ENCODE measurements at regions not wholly inside any gene's neighbourhood (a gene's known extent, or its start where the extent isn't known, plus 50 kb on each side); places are given as distances from the start of the nearest gene placed in this dataset.
"Not testable (repeated sequence)": the region's sequence is repeated elsewhere in the genome, so short reads cannot be mapped to it uniquely, and the experiment has no call there.

DNA sequence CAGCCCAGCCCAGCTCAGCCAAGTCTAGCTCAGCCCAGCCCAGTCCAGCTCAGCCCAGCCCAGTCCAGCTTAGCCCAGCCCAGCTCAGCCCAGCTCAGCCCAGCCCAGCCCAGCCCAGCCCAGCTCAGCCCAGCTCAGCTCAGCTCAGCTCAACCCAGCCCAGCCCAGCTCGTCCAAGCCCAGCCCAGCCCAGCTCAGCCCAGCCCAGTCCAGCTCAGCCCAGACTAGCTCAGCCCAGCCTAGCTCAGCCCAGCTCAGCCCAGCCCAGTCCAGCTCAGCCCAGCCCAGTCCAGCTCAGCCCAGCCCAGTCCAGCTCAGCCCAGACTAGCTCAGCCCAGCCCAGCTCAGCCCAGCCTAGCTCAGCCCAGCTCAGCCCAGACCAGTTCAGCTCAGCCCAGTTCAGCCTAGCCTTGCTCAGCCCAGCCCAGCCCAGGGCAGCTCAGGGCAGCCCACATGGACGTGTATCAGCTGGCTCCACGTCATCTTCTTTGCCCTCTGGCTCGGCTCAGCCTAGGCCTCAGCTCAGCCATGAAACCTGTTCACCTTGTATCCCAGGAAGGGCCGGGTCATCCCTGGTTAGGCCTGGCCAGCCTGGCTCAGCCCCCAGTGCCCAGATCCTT is 185.6 kb downstream of the TMEM121 start:
- no peak for ATAC-seq
- H3K4me1 Mint-ChIP-seq (ENCODE audit: low read depth) = no peaks in the 10 kb centered on the region

DNA sequence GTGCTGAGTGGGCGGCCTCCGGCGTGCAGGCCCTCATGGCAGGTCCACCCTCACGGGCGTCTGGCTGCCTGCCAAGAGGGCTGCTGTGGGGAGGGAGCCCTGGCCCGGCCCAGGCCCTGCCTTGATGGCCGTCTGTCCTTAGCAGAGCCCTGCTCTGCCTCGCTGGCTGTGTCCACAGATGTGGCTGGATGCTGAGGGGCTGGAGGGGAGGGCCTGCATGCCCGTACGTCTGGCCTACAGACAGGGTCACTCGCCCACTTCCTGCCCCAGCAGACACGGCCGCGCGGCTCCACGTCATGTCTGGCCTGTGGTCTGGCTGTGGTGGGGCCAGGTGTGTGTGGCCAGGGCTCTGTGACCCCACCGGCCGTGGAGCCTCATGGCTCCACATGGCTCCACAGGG is 186.3 kb downstream of the TMEM121 start:
- H3K36me3 Mint-ChIP-seq (ENCODE audit: low read depth); H3K4me3 Mint-ChIP-seq; H3K4me1 Mint-ChIP-seq (ENCODE audit: low read depth); DNase-seq; H3K9me3 Mint-ChIP-seq (ENCODE audit: insufficient read depth); H3K27ac Mint-ChIP-seq; H3K27me3 Mint-ChIP-seq (ENCODE audit: low read depth); ATAC-seq; CTCF ChIA-PET; POLR2A ChIA-PET: not testable (repeated sequence)

More for the DNA sequence above, 185.6 kb downstream of the TMEM121 start:
- Mint-ChIP-seq H3K36me3 (ENCODE audit: low read depth) (no peaks in the 10 kb centered on the region), H3K27me3 (ENCODE audit: low read depth) (no peaks in the 10 kb centered on the region), H3K9me3 (ENCODE audit: insufficient read depth) (no peaks in the 10 kb centered on the region), H3K27ac (no peak overlapping the region), H3K4me3 (no peak overlapping the region)
- ChIA-PET CTCF (no interaction called here), POLR2A (no interaction called here)
- DNase-seq = no peak

DNA sequence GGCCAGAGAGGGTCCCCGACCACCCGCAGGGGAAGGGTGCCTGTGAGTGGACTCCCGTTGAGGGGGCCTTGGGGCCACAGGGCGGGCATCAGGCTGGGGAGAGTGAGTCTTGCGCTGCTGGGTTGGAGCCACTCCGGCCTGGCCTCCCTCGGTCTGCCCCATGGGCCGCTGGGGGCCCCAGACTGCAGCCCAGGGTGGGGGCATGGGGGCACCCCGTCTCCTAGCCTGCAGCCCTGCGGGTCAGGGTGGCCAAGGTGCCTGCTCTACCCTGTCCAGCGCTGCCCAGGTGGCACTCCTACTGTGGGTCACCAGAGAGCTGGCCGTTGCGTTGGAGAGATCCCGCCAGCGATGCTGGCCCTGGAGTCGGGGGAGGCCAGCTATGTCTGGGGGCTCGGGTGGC is 186.8 kb downstream of the TMEM121 start:
- CTCF ChIA-PET; DNase-seq; H3K27ac Mint-ChIP-seq; H3K9me3 Mint-ChIP-seq (ENCODE audit: insufficient read depth); H3K4me1 Mint-ChIP-seq (ENCODE audit: low read depth); POLR2A ChIA-PET; H3K27me3 Mint-ChIP-seq (ENCODE audit: low read depth); ATAC-seq; H3K4me3 Mint-ChIP-seq; H3K36me3 Mint-ChIP-seq (ENCODE audit: low read depth): not testable (repeated sequence)

DNA sequence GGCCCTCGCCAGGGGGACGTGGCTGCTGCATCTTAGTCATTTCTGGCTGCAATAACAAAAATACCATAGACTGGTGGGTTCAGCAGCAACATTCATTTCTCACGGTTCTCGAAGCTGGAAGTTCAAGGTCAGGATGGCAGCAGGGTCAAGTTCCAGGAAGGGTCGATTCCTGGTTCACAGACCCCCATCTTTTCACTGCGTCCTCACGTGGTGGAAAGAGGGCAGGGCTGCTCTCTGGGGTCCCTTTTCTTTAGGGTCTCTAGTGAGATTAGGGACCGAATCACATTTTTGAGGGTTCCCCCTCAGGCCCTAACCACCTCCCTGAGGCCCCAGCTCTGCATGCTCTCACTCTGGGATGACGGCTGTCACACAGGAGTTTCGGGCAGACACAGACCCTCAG is 187.5 kb downstream of the TMEM121 start:
- H3K4me1 Mint-ChIP-seq (ENCODE audit: low read depth); H3K36me3 Mint-ChIP-seq (ENCODE audit: low read depth); H3K9me3 Mint-ChIP-seq (ENCODE audit: insufficient read depth); H3K4me3 Mint-ChIP-seq; CTCF ChIA-PET; H3K27me3 Mint-ChIP-seq (ENCODE audit: low read depth); POLR2A ChIA-PET; H3K27ac Mint-ChIP-seq; ATAC-seq; DNase-seq: not testable (repeated sequence)

DNA sequence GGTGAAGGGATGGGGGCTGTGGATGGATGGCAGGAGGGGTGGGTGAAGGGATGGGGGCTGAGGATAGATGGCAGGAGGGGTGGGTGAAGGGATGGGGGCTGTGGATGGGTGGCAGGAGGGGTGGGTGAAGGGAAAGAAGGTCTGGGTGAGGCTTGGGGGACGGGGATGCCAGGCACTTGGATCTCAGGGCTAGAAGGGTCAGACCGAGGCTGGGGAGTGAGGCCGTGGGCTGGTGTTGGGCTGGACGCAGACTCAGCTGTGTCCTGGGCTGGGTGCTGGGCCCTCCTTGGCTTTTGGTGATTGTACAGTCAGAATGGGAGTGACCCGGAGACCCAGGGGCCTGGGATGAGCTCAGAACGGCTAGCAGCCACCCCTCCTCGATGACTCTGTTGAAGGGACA is 192.4 kb downstream of the TMEM121 start:
- H3K4me3 Mint-ChIP-seq; CTCF ChIA-PET; H3K27me3 Mint-ChIP-seq (ENCODE audit: low read depth); H3K36me3 Mint-ChIP-seq (ENCODE audit: low read depth); DNase-seq; H3K9me3 Mint-ChIP-seq (ENCODE audit: insufficient read depth); ATAC-seq; POLR2A ChIA-PET; H3K4me1 Mint-ChIP-seq (ENCODE audit: low read depth); H3K27ac Mint-ChIP-seq: not testable (repeated sequence)

DNA sequence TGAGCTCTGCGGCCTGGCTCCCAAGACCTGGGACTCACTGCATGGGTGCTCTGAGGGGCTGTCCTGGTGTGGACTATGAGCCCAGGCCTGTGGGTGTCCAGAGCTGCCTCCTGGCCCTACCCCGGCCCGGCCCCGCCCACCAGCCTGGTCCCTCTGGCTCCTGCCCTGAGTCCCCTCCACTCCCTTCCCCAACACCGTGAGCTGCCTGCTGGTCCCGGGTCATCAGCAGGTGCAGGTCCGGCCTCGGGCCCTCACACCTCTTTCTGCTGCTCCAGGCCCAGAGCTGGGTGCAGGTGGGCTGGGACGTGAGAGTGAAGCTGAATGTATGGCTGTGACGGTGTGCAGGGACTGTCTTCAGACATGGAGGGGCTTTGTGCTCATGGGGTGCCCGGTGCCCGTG is 193.7 kb downstream of the TMEM121 start:
- H3K4me3 Mint-ChIP-seq; H3K27ac Mint-ChIP-seq; DNase-seq; ATAC-seq; POLR2A ChIA-PET; H3K27me3 Mint-ChIP-seq (ENCODE audit: low read depth); CTCF ChIA-PET; H3K9me3 Mint-ChIP-seq (ENCODE audit: insufficient read depth); H3K4me1 Mint-ChIP-seq (ENCODE audit: low read depth); H3K36me3 Mint-ChIP-seq (ENCODE audit: low read depth): not testable (repeated sequence)

DNA sequence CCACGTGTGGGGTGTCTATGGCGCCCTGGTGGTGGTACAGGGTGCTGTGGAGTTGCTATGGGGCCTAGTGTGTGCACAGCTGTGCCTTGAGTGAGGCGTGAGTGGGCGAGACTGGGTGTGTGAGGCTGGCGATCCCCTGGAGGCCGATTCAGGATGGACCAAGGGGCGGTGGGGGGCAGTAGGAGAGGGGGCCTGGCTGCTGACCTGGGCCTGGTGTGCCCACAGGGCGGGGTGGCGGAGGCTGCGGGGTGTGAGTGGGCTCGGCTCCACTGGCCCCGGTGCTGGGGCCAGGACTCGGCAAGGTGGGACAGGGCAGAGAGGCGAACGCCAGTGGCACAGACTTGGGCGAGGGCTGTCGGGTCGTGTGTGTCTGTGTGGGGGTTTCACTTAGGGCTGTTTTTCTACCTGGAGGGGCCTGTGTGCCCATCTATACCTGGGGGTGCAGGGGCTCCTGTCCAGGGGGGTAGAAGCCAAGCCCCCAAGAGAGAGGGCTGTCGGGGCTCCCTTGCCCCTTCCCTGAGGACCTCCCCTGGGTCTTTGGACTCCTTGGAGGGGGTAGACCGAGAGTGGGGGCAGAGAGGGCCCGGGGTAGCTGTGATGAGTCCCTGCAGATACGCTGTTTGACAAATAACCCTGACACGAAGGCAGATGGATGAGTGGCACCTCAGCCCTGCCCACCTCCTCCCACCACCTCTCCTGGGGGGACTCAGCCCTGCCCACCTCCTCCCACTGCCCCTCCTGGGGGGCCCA is 194.6 kb downstream of the TMEM121 start:
- ATAC-seq; POLR2A ChIA-PET; H3K9me3 Mint-ChIP-seq (ENCODE audit: insufficient read depth); DNase-seq; H3K27me3 Mint-ChIP-seq (ENCODE audit: low read depth); H3K27ac Mint-ChIP-seq; H3K36me3 Mint-ChIP-seq (ENCODE audit: low read depth); CTCF ChIA-PET; H3K4me3 Mint-ChIP-seq; H3K4me1 Mint-ChIP-seq (ENCODE audit: low read depth): not testable (repeated sequence)

DNA sequence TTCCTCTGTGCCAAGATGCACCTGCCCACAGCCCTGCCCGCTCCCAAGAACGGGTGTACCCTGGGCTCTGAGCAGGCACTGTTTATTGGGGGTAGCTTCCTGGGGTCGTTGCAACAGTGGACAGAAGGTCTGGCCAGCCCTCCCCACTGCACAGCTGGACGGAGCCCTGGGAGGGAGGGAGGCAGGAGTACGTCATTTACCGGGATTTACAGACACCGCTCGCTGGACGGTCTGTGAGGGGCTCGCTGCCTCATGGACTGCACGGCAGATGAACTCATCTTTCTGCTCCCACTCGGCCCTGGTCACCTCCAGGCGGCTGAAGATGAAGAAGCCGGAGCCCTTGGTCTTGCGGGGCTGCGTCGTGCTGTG is 195.2 kb downstream of the TMEM121 start:
- POLR2A ChIA-PET; H3K27ac Mint-ChIP-seq; H3K27me3 Mint-ChIP-seq (ENCODE audit: low read depth); H3K4me3 Mint-ChIP-seq; DNase-seq; H3K36me3 Mint-ChIP-seq (ENCODE audit: low read depth); ATAC-seq; CTCF ChIA-PET; H3K4me1 Mint-ChIP-seq (ENCODE audit: low read depth); H3K9me3 Mint-ChIP-seq (ENCODE audit: insufficient read depth): not testable (repeated sequence)

DNA sequence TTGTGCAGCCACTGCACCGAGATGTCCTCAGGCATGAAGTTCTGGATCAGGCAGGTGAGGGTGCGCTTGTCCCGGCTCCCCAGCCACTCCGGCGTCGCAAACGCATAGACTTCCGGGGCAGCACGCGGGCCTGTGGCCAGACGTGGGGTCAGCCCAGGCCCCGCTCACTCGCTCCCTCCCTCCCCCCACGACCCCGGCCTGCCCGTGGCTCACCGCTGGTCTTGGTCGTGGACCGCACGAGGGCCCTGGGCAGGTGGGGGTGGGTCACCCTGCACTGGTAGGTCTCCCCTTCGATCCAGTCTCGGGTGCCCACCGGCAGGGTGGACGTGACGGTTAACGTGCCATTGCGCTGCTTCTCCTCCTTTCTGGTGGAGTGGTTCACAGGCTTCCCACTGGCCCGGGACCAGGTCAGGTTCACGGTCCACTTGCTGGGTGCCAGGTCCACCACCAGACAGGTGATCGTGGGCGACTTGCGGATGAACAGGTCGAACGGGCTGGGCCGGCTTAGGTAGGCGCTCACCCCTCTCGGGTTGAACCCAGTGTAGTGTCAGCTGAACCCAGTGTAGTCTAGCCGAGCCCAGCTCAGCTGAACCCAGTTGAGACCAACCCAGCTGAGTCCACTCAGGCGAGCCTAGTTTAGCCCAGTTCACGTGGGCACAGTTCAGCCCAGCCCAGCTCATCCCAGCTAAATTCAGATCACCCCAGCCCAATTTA is 195.8 kb downstream of the TMEM121 start:
- H3K4me1 Mint-ChIP-seq (ENCODE audit: low read depth); H3K27ac Mint-ChIP-seq; ATAC-seq; H3K27me3 Mint-ChIP-seq (ENCODE audit: low read depth); H3K36me3 Mint-ChIP-seq (ENCODE audit: low read depth); H3K9me3 Mint-ChIP-seq (ENCODE audit: insufficient read depth); H3K4me3 Mint-ChIP-seq; CTCF ChIA-PET; POLR2A ChIA-PET; DNase-seq: not testable (repeated sequence)

DNA sequence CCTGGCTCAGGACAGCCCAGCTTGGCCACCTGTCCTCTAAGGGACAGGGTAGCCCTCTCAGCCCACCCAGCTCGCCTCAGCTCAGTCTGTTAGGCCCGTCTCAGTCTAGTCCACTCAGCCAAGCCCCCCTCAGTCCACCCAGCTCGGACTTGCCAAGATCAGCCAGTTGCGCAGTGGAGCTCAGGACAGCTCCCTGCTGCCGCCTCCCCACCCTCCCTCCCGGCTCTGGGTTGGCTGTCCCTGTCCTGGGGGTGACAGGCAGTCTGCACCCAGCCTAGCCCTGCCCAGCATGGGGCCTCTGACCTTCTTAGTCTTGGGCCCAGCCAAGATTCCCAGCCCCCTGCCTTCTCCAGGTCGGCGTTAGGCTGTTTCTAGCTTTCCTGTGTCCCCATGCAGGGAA is 196.9 kb downstream of the TMEM121 start:
- CTCF ChIA-PET, ATAC-seq: not testable (repeated sequence)

DNA sequence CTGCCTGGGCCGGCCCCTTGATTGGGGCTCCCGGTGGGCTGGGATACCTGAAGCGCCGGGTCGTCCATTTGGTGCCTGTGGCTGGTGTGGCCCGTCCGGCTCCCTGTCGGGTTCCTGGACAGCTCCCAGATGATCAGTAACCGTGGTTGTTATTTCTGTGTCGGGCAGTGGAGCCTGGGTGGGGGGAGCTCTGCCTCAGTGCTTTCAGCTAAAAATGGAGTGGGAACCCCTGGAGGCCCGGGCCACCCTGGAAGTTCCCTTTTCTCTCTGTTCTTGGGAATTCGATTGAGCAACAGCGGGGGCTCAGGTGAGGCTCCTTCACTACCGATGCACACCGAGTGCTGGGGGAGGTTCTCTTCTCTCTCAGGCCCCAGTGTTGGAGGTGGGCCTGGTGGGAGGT is 197.4 kb downstream of the TMEM121 start:
- H3K36me3 Mint-ChIP-seq (ENCODE audit: low read depth); H3K4me1 Mint-ChIP-seq (ENCODE audit: low read depth); H3K27ac Mint-ChIP-seq; H3K9me3 Mint-ChIP-seq (ENCODE audit: insufficient read depth); ATAC-seq; H3K4me3 Mint-ChIP-seq; H3K27me3 Mint-ChIP-seq (ENCODE audit: low read depth); POLR2A ChIA-PET; DNase-seq; CTCF ChIA-PET: not testable (repeated sequence)

More for the DNA sequence above, 196.9 kb downstream of the TMEM121 start:
- H3K27ac Mint-ChIP-seq; H3K4me1 Mint-ChIP-seq (ENCODE audit: low read depth); H3K36me3 Mint-ChIP-seq (ENCODE audit: low read depth); POLR2A ChIA-PET; H3K27me3 Mint-ChIP-seq (ENCODE audit: low read depth); H3K4me3 Mint-ChIP-seq; H3K9me3 Mint-ChIP-seq (ENCODE audit: insufficient read depth); DNase-seq: not testable (repeated sequence)

DNA sequence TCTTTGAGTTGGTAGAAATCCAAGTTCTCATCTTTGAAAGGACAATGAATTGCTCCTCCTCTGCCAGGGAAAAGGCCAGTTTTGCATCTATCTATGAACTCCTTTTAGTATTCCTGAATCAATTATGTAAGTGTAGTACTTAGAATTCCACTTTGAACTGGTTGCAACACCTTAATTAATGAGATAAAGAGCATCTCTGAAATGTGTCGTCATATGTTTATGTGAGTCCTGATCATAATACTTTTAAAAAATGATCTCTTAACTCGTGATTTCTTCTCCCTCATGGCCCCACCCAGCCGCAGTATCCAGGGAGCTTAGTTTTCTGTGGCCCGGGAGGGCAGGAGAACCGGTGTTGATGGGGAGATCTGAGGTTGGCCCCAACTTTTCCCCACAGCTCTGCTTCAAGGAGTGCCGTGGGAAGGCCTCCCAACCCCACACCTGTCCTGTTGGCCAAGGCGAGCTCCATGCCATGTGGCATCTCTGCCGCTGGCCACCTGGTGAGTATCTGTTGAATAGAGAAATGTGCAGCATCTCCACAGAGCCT is 203.5 kb downstream of the TMEM121 start:
- H3K9me3 Mint-ChIP-seq (ENCODE audit: insufficient read depth); H3K36me3 Mint-ChIP-seq (ENCODE audit: low read depth); DNase-seq; H3K27me3 Mint-ChIP-seq (ENCODE audit: low read depth); CTCF ChIA-PET; ATAC-seq; H3K4me3 Mint-ChIP-seq; POLR2A ChIA-PET; H3K27ac Mint-ChIP-seq; H3K4me1 Mint-ChIP-seq (ENCODE audit: low read depth): not testable (repeated sequence)

Data from activated CD8-positive, alpha-beta T cell treated with anti-CD3 and anti-CD28 coated beads, Interleukin-2, amount 10 ng/mL, durations not matched to agents 7 days and 5 days (primary cell).